ENCODE measurements at regions not wholly inside any gene's neighbourhood (a gene's known extent, or its start where the extent isn't known, plus 50 kb on each side); places are given as distances from the start of the nearest gene placed in this dataset.
"Not testable (repeated sequence)": the region's sequence is repeated elsewhere in the genome, so short reads cannot be mapped to it uniquely, and the experiment has no call there.

- DNase-seq (ENCODE audit: low spot score in 2 of 2, unreplicated experiment in 2 of 2) = no peak
Observed at GRCh38 chr5:6302075-6302474, 76.3 kb downstream of the MED10 start.

DNA sequence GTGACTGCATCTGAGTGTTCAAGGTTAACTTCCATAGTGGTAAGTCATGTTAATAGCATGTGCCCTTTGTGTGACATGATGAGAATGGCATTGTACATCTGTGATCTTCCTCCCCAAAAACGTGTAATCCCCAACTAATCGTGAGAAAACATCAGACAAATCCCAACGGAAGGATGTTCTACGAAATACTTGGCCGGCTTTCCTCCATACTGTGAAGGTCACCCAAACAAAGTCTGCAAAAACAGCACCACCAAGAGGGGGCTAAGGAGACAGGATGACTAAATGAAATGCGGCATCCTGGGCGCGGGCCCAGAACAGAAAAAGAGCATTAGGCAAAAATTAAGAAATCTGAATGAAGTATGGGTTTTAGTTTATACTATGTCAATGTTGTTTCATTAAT, 81.8 kb downstream of the MED10 start:
- DNase-seq (ENCODE audit: low spot score in 2 of 2, unreplicated experiment in 2 of 2) = no peak
- peaks cover 29% of the 10 kb centered on the region for H3K27me3 Mint-ChIP-seq (ENCODE audit: low read depth)
- no peak overlapping the region for H3K27ac Mint-ChIP-seq

More at GRCh38 chr5:6302075-6302474, 76.3 kb downstream of the MED10 start:
- TF ChIP-seq, protein P1, sequence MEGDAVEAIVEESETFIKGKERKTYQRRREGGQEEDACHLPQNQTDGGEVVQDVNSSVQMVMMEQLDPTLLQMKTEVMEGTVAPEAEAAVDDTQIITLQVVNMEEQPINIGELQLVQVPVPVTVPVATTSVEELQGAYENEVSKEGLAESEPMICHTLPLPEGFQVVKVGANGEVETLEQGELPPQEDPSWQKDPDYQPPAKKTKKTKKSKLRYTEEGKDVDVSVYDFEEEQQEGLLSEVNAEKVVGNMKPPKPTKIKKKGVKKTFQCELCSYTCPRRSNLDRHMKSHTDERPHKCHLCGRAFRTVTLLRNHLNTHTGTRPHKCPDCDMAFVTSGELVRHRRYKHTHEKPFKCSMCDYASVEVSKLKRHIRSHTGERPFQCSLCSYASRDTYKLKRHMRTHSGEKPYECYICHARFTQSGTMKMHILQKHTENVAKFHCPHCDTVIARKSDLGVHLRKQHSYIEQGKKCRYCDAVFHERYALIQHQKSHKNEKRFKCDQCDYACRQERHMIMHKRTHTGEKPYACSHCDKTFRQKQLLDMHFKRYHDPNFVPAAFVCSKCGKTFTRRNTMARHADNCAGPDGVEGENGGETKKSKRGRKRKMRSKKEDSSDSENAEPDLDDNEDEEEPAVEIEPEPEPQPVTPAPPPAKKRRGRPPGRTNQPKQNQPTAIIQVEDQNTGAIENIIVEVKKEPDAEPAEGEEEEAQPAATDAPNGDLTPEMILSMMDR (IDR thresholded peaks at IDR 0.05; ENCODE audit: unreplicated experiment) = no peak
- Mint-ChIP-seq H3K4me3 (no peak overlapping the region), H3K27ac (no peak overlapping the region), H3K4me1 (no peaks in the 10 kb centered on the region), H3K36me3 (no peaks in the 10 kb centered on the region), H3K9me3 (no peaks in the 10 kb centered on the region), H3K27me3 (ENCODE audit: low read depth) (peaks cover 39% of the 10 kb centered on the region)

GRCh38 chr5:6291961-6292360, 86.4 kb downstream of the MED10 start:
- no peak for DNase-seq (ENCODE audit: low spot score in 2 of 2, unreplicated experiment in 2 of 2)
- Mint-ChIP-seq H3K9me3 (peaks cover 26% of the 10 kb centered on the region), H3K36me3 (no peaks in the 10 kb centered on the region), H3K4me3 (no peak overlapping the region), H3K4me1 (no peaks in the 10 kb centered on the region), H3K27ac (no peak overlapping the region), H3K27me3 (ENCODE audit: low read depth) (peaks cover 32% of the 10 kb centered on the region)
- TF ChIP-seq, protein P1 (IDR thresholded peaks at IDR 0.05; ENCODE audit: unreplicated experiment) = no peak

More for the DNA sequence above, 81.8 kb downstream of the MED10 start:
- TF ChIP-seq, protein P1 (IDR thresholded peaks at IDR 0.05; ENCODE audit: unreplicated experiment) = no peak
- Mint-ChIP-seq H3K4me1 (no peaks in the 10 kb centered on the region), H3K4me3 (no peak overlapping the region), H3K36me3 (no peaks in the 10 kb centered on the region), H3K9me3 (peaks cover 26% of the 10 kb centered on the region)

GRCh38 chr5:6289239-6289638, 89.1 kb downstream of the MED10 start:
- Mint-ChIP-seq H3K4me3 (no peak overlapping the region), H3K4me1 (no peaks in the 10 kb centered on the region), H3K36me3 (no peaks in the 10 kb centered on the region), H3K9me3 (peaks cover 16% of the 10 kb centered on the region), H3K27me3 (ENCODE audit: low read depth) (peaks cover 28% of the 10 kb centered on the region), H3K27ac (no peak overlapping the region)
- no peak for DNase-seq (ENCODE audit: low spot score in 2 of 2, unreplicated experiment in 2 of 2)
- TF ChIP-seq, protein P1 (IDR thresholded peaks at IDR 0.05; ENCODE audit: unreplicated experiment) = no peak

DNA sequence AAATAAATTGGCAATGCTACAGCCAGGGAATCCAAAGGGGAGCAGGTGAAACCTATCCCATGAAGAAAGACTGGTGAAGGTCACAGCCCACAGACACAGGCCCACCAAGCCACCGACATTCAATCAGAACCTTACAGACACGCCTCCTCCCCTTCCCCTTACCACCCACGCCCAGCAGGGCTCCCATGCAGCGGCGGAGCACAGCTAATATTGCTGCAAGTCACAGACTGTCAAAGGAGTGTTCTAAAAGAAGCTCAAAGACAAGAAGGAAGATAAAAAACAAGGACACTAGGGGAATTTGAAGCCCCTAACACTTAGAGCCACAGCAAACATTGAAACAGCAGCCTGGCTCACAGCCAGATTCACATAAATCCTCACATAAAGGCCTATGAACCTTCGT, 91.2 kb downstream of the MED10 start:
- Mint-ChIP-seq H3K27me3 (ENCODE audit: low read depth) (peaks cover 23% of the 10 kb centered on the region), H3K27ac (no peak overlapping the region), H3K4me1 (no peaks in the 10 kb centered on the region), H3K4me3 (no peak overlapping the region), H3K9me3 (peaks cover 2% of the 10 kb centered on the region), H3K36me3 (no peaks in the 10 kb centered on the region)
- DNase-seq (ENCODE audit: low spot score in 2 of 2, unreplicated experiment in 2 of 2) = no peak
- TF ChIP-seq, protein P1 (IDR thresholded peaks at IDR 0.05; ENCODE audit: unreplicated experiment) = no peak

DNA sequence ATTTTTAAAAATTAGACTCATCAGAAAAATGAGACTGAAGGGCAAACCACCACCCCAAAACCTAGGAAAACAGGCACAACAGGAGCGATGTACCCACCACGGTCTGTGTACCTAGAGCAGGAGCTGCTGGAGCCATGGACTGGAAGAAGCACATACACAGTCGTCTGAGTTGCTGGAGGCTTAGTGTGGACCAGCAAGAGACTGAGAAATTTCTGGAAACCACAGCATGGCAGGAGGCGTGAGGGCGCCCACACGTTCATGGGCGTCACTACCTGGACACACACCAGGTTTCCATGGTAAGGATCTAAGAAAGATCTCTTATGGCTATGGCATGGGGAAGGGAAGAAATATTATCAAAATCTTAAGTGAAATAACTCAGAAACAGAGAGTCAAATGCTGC, 91.9 kb downstream of the MED10 start:
- no peak overlapping the region for H3K4me3 Mint-ChIP-seq
- TF ChIP-seq, protein P1 (IDR thresholded peaks at IDR 0.05; ENCODE audit: unreplicated experiment) = no peak
- H3K27ac Mint-ChIP-seq = no peak overlapping the region
- peaks cover 22% of the 10 kb centered on the region for H3K27me3 Mint-ChIP-seq (ENCODE audit: low read depth)
- no peaks in the 10 kb centered on the region for H3K36me3 Mint-ChIP-seq
- no peaks in the 10 kb centered on the region for H3K4me1 Mint-ChIP-seq
- no peak for DNase-seq (ENCODE audit: low spot score in 2 of 2, unreplicated experiment in 2 of 2)
- no peaks in the 10 kb centered on the region for H3K9me3 Mint-ChIP-seq

GRCh38 chr5:6284491-6284890, 93.9 kb downstream of the MED10 start:
- not testable (repeated sequence) for H3K27ac Mint-ChIP-seq; H3K4me3 Mint-ChIP-seq; H3K4me1 Mint-ChIP-seq; DNase-seq (ENCODE audit: low spot score in 2 of 2, unreplicated experiment in 2 of 2); H3K36me3 Mint-ChIP-seq; H3K9me3 Mint-ChIP-seq
- peaks cover 23% of the 10 kb centered on the region for H3K27me3 Mint-ChIP-seq (ENCODE audit: low read depth)

Measured in mesothelial cell of epicardium (in vitro differentiated cells).